ENCODE measurements at regions not wholly inside any gene's neighbourhood (a gene's known extent, or its start where the extent isn't known, plus 50 kb on each side); places are given as distances from the start of the nearest gene placed in this dataset.
A peak's percentile ranks its signal among the peaks of the same experiment; 100 is the strongest.
"Not testable (repeated sequence)": the region's sequence is repeated elsewhere in the genome, so short reads cannot be mapped to it uniquely, and the experiment has no call there.

GRCh38 chr6:51118792-51119191, 300.1 kb downstream of the TFAP2B start:
- TF ChIP-seq POLR2A (IDR thresholded peaks at IDR 0.05) (no peak), CTCF (IDR thresholded peaks at IDR 0.05) (no peak), POLR2AphosphoS5 (IDR thresholded peaks at IDR 0.05) (peak; percentile 39)
- H3K27ac ChIP-seq = no peak overlapping the region
- peak; percentile 13 for DNase-seq (ENCODE audit: low spot score)
- H3K4me1 ChIP-seq (replicated peaks) = no peaks in the 10 kb centered on the region
- intact Hi-C loops (cut with DNase I) = no loop called here
- no peaks in the 10 kb centered on the region for H3K9me3 ChIP-seq
- peaks cover 2% of the 10 kb centered on the region for H3K27me3 ChIP-seq (replicated peaks; ENCODE audit: insufficient read depth)
- no peak overlapping the region for H3K4me3 ChIP-seq
- 14% methylated on average over 3 of the region's 3 CpGs for WGBS
- no peaks in the 10 kb centered on the region for H3K36me3 ChIP-seq

- Histone ChIP-seq H3K4me3 (no peak overlapping the region), H3K9me3 (no peaks in the 10 kb centered on the region), H3K27ac (no peak overlapping the region), H3K4me1 (replicated peaks) (no peaks in the 10 kb centered on the region), H3K36me3 (no peaks in the 10 kb centered on the region), H3K27me3 (replicated peaks; ENCODE audit: insufficient read depth) (peaks cover 2% of the 10 kb centered on the region)
- DNase-seq (ENCODE audit: low spot score) = no peak
- intact Hi-C loops (cut with DNase I) = no loop called here
- 63% methylated on average over 3 of the region's 3 CpGs for WGBS
- TF ChIP-seq CTCF (IDR thresholded peaks at IDR 0.05) (no peak), POLR2A (IDR thresholded peaks at IDR 0.05) (no peak), POLR2AphosphoS5 (IDR thresholded peaks at IDR 0.05) (no peak)
Observed at GRCh38 chr6:51120016-51120415, 301.3 kb downstream of the TFAP2B start.

GRCh38 chr6:51121380-51121976, 302.8 kb downstream of the TFAP2B start:
- H3K27me3 ChIP-seq (replicated peaks; ENCODE audit: insufficient read depth); DNase-seq (ENCODE audit: low spot score); H3K4me3 ChIP-seq; H3K4me1 ChIP-seq (replicated peaks); H3K36me3 ChIP-seq; intact Hi-C loops (cut with DNase I); H3K9me3 ChIP-seq; H3K27ac ChIP-seq: not testable (repeated sequence)
- WGBS = 76% methylated on average over 22 of the region's 22 CpGs

- H3K36me3 ChIP-seq = no peaks in the 10 kb centered on the region
- no peaks in the 10 kb centered on the region for H3K27me3 ChIP-seq (replicated peaks; ENCODE audit: insufficient read depth)
- no peak overlapping the region for H3K4me3 ChIP-seq
- intact Hi-C loops (cut with DNase I) = no loop called here
- H3K9me3 ChIP-seq = no peaks in the 10 kb centered on the region
- DNase-seq (ENCODE audit: low spot score) = no peak
- no peaks in the 10 kb centered on the region for H3K4me1 ChIP-seq (replicated peaks)
- no peak overlapping the region for H3K27ac ChIP-seq
- TF ChIP-seq CTCF (IDR thresholded peaks at IDR 0.05) (no peak), POLR2AphosphoS5 (IDR thresholded peaks at IDR 0.05) (no peak), POLR2A (IDR thresholded peaks at IDR 0.05) (no peak)
Observed at GRCh38 chr6:51129043-51129442, 310.4 kb downstream of the TFAP2B start.

GRCh38 chr6:51137777-51138176, 319.1 kb downstream of the TFAP2B start:
- no peak overlapping the region for H3K4me3 ChIP-seq
- TF ChIP-seq CTCF (IDR thresholded peaks at IDR 0.05) (no peak), POLR2AphosphoS5 (IDR thresholded peaks at IDR 0.05) (no peak), POLR2A (IDR thresholded peaks at IDR 0.05) (no peak)
- H3K4me1 ChIP-seq (replicated peaks) = no peaks in the 10 kb centered on the region
- no peak for DNase-seq (ENCODE audit: low spot score)
- intact Hi-C loops (cut with DNase I) = no loop called here
- no peaks in the 10 kb centered on the region for H3K27me3 ChIP-seq (replicated peaks; ENCODE audit: insufficient read depth)
- no peaks in the 10 kb centered on the region for H3K9me3 ChIP-seq
- H3K27ac ChIP-seq = no peak overlapping the region
- no peaks in the 10 kb centered on the region for H3K36me3 ChIP-seq

All from prostate gland (tissue), 2 donors.